ENCODE measurements at regions not wholly inside any gene's neighbourhood (a gene's known extent, or its start where the extent isn't known, plus 50 kb on each side); places are given as distances from the start of the nearest gene placed in this dataset.

DNA sequence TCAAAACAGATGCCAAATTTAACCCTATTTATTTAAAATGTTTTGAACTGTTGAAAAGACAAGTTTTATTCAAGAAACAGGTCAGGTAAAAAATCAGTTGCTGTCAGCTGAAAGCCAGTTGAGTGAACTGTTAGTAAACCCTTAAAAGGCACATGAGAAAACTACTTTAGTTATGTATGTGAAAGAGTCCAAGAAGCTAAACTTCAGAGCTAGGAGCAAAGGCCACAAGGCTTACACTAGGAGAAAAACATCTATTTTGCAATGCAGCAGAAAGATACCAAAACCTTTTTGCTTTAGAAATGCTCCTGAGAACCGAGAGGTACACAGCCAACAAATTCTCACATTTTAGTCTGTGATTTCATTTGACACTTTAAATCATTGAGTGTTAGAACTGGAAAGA lies 375.2 kb downstream of the FSCB start:
- TF ChIP-seq, protein P1, sequence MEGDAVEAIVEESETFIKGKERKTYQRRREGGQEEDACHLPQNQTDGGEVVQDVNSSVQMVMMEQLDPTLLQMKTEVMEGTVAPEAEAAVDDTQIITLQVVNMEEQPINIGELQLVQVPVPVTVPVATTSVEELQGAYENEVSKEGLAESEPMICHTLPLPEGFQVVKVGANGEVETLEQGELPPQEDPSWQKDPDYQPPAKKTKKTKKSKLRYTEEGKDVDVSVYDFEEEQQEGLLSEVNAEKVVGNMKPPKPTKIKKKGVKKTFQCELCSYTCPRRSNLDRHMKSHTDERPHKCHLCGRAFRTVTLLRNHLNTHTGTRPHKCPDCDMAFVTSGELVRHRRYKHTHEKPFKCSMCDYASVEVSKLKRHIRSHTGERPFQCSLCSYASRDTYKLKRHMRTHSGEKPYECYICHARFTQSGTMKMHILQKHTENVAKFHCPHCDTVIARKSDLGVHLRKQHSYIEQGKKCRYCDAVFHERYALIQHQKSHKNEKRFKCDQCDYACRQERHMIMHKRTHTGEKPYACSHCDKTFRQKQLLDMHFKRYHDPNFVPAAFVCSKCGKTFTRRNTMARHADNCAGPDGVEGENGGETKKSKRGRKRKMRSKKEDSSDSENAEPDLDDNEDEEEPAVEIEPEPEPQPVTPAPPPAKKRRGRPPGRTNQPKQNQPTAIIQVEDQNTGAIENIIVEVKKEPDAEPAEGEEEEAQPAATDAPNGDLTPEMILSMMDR (IDR thresholded peaks at IDR 0.05) = no peak
- TF ChIP-seq POLR2A (IDR thresholded peaks at IDR 0.05) = no peak
